GM12801 (cell line): ENCODE measurements at regions not wholly inside any gene's neighbourhood (a gene's known extent, or its start where the extent isn't known, plus 50 kb on each side); places are given as distances from the start of the nearest gene placed in this dataset.

Source experiments
- TF ChIP-seq, protein P1 (sequence below): IDR thresholded peaks from one replicate; pipeline ENCODE4 v1.5.1; 2011; ENCODE audit warnings: control low read depth; ENCODE audit not compliant: insufficient read length; ENCODE audit errors: extremely low read depth

DNA sequence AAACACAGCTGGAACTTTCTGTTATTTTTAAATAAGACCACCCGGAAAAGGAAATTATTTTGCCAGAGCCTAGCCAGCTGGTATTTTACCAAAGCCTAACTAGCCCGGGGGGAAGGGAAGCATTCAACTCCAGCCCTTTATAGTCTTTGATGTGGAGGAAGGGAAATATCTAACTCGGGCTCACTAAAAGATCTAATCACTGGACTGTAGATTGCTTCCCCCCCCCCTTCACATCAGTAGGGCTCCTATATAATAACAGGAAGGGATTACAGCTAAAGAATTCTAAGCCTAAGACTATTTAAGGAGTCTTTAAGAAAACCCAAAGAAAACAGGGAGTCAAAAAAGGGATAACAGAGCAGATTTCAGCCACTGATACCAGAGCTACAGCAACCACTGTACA, 431.1 kb downstream of the KCNH5 start:
- TF ChIP-seq, protein P1, sequence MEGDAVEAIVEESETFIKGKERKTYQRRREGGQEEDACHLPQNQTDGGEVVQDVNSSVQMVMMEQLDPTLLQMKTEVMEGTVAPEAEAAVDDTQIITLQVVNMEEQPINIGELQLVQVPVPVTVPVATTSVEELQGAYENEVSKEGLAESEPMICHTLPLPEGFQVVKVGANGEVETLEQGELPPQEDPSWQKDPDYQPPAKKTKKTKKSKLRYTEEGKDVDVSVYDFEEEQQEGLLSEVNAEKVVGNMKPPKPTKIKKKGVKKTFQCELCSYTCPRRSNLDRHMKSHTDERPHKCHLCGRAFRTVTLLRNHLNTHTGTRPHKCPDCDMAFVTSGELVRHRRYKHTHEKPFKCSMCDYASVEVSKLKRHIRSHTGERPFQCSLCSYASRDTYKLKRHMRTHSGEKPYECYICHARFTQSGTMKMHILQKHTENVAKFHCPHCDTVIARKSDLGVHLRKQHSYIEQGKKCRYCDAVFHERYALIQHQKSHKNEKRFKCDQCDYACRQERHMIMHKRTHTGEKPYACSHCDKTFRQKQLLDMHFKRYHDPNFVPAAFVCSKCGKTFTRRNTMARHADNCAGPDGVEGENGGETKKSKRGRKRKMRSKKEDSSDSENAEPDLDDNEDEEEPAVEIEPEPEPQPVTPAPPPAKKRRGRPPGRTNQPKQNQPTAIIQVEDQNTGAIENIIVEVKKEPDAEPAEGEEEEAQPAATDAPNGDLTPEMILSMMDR: no peak

- TF ChIP-seq, protein P1: no peak
Observed at GRCh38 chr14:62616668-62617067, 428.6 kb downstream of the KCNH5 start.

GRCh38 chr14:62626416-62626815, 418.8 kb downstream of the KCNH5 start:
- TF ChIP-seq, protein P1: no peak

DNA sequence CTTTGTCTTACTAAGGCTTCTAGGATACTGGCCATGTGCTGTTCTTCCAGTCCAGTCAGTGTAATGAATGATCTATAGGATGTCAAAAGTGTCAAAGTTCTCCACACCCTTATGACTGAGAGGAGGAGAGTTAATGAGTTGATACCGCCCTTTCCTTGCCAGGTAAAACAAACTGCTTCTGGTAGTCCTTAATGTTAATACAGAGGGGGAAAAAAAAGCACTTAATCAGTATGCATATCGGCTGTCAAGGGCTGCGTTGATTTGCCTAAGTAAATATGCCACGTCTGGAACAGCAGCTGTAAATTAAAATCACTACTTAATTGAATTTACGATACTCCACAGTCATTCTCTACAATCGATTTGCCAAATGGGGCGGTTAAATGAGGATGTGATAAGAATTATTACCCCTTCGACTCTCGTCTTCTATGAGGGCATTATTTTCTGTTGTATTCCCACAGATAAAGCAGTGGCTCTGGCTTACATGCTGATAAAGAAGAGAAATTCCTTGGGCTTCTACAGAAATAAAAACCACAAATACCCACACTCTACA, 416.0 kb downstream of the KCNH5 start:
- TF ChIP-seq, protein P1: no peak

DNA sequence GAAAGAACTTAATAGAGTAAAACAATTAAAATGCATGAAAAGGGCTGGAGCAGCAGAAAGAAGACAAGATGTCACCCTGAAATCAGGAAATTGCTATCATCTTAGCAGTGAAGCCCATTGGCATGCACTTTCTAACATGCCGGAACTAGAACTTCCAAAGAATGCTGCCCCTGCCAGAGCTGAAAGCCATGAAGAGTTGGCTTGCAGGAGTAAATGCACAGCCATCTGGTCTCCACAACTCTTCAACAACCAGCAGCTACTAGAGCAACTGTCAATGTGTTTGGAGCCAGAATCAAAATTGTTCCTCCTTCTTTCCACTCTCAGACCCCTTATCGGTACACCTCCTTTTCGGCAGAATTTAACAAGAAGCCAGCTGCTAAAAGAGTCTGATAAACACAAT, 414.1 kb downstream of the KCNH5 start:
- TF ChIP-seq, protein P1: no peak

- TF ChIP-seq, protein P1: no peak
Observed at GRCh38 chr14:62632771-62633170, 412.5 kb downstream of the KCNH5 start.

- TF ChIP-seq, protein P1: no peak
Observed at GRCh38 chr14:62645649-62646048, 399.6 kb downstream of the KCNH5 start.
